Lower leg skin (tissue), 3 donors: ENCODE measurements at regions not wholly inside any gene's neighbourhood (a gene's known extent, or its start where the extent isn't known, plus 50 kb on each side); places are given as distances from the start of the nearest gene placed in this dataset.

Experiments
- POLR2A ChIP-seq, 2 donors: fragments of 450-650 bp; IDR thresholded peaks; one replicate each; pipeline ENCODE4 v1.6.1; 2016 to 2017; ENCODE audit warnings: antibody characterized with exemption in 2 of 2, mild to moderate bottlenecking in 1 of 2, moderate library complexity in 1 of 2
- TF ChIP-seq, protein P1 (sequence below), 3 donors: fragments of 450-650 bp; IDR thresholded peaks; one replicate each; pipeline ENCODE4 v1.5.1; 2016; ENCODE audit warnings: antibody characterized with exemption in 3 of 3, mild to moderate bottlenecking in 3 of 3, moderate library complexity in 2 of 3

- TF ChIP-seq POLR2A (IDR thresholded peaks at IDR 0.05) = no peak
- TF ChIP-seq, protein P1, sequence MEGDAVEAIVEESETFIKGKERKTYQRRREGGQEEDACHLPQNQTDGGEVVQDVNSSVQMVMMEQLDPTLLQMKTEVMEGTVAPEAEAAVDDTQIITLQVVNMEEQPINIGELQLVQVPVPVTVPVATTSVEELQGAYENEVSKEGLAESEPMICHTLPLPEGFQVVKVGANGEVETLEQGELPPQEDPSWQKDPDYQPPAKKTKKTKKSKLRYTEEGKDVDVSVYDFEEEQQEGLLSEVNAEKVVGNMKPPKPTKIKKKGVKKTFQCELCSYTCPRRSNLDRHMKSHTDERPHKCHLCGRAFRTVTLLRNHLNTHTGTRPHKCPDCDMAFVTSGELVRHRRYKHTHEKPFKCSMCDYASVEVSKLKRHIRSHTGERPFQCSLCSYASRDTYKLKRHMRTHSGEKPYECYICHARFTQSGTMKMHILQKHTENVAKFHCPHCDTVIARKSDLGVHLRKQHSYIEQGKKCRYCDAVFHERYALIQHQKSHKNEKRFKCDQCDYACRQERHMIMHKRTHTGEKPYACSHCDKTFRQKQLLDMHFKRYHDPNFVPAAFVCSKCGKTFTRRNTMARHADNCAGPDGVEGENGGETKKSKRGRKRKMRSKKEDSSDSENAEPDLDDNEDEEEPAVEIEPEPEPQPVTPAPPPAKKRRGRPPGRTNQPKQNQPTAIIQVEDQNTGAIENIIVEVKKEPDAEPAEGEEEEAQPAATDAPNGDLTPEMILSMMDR (IDR thresholded peaks at IDR 0.05) = no peak
Observed at GRCh38 chr9:117906763-117907162, 202.6 kb downstream of the TLR4 start.
